ENCODE measurements at regions not wholly inside any gene's neighbourhood (a gene's known extent, or its start where the extent isn't known, plus 50 kb on each side); places are given as distances from the start of the nearest gene placed in this dataset.

DNA sequence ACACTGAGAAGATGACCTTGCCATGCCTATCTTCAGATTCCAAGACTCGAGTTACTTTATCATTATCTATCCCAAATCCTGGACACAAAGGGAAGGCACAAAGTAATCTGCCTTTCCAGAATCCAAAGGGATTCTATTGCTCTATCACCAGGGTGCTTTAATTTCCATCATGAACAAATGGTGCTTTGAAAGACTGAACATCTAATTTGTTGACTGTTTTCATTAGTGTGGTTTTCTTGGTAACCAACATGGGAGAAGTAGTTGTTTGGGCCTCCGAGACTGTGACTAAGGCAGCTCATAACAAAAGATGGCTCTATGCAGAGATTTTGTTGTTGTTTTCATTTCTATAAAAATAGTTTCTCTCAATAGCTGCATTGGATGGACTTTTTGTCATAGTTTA lies 441.0 kb upstream of the SOX9 start:
- no peak overlapping the region for H3K4me2 ChIP-seq (ENCODE audit: low read depth, low read length)
- H3K14ac ChIP-seq (replicated peaks; ENCODE audit: low read depth, low read length) = no peak overlapping the region
- no peak overlapping the region for H3K9ac ChIP-seq (ENCODE audit: low read depth, low read length)
- no CpG with 5 or more reads among the region's 2 CpGs for WGBS, 2 experiments (ENCODE audit: extremely low coverage in 2 of 2, insufficient read length in 1 of 2)
- TF ChIP-seq MAZ (IDR thresholded peaks at IDR 0.05; ENCODE audit: borderline replicate concordance, low read depth, low read length) = no peak
- no peak overlapping the region for H4K91ac ChIP-seq (ENCODE audit: insufficient read depth, low read depth, low read length)
- intact Hi-C loops (cut with micrococcal nuclease) = no loop called here
- H2BK5ac ChIP-seq (ENCODE audit: low read depth, low read length, poor library complexity, severe bottlenecking) = no peak overlapping the region
- DNase-seq (no peak), ATAC-seq (ENCODE audit: low read depth) (no peak)
- no peak overlapping the region for H3K4me3 ChIP-seq (ENCODE audit: insufficient read depth, low read depth, low read length)
- in situ Hi-C loops (cut with MboI; ENCODE audit: low sequenced_read_pairs) = no loop called here
- dilution Hi-C loops (cut with HindIII; ENCODE audit: low sequenced_read_pairs, unreplicated experiment) = no loop called here
- no peak overlapping the region for H2BK120ac ChIP-seq (ENCODE audit: low read depth, low read length)
- no peak overlapping the region for H2AK5ac ChIP-seq (ENCODE audit: low read depth, low read length)
- H3K18ac ChIP-seq (ENCODE audit: low read depth, low read length) = no peak overlapping the region
- no TSS peak for BruUV-seq (replicated peaks)
- no peak overlapping the region for H2AK9ac ChIP-seq (replicated peaks; ENCODE audit: low read depth, low read length, poor library complexity)
- no peaks in the 10 kb centered on the region for H3K36me3 ChIP-seq (ENCODE audit: control insufficient read depth, insufficient read depth, low read length)
- POLR2A ChIA-PET (ENCODE audit: unreplicated experiment) = no interaction called here
- H3K79me1 ChIP-seq (ENCODE audit: low read depth in 1 of 2, low read length in 2 of 2) = no peaks in the 10 kb centered on the region
- no peaks in the 10 kb centered on the region for H3K27me3 ChIP-seq (ENCODE audit: control insufficient read depth, insufficient read depth, low read length)
- no peaks in the 10 kb centered on the region for H3K9me3 ChIP-seq (ENCODE audit: control insufficient read depth, insufficient read depth, low read length)
- no peaks in the 10 kb centered on the region for H3K4me1 ChIP-seq (ENCODE audit: control insufficient read depth, insufficient read depth, low read length)
- no peak overlapping the region for H2BK15ac ChIP-seq (ENCODE audit: low read depth, low read length)
- no peaks in the 10 kb centered on the region for H4K20me1 ChIP-seq (ENCODE audit: insufficient read depth, low read length)
- H3K9me1 ChIP-seq (ENCODE audit: insufficient read depth, low read length) = no peaks in the 10 kb centered on the region
- H3K4ac ChIP-seq (ENCODE audit: low read depth, low read length) = no peak overlapping the region
- H3K23ac ChIP-seq (ENCODE audit: low read depth, low read length) = no peak overlapping the region
- CTCF ChIA-PET = no interaction called here
- H4K5ac ChIP-seq (ENCODE audit: low read depth, low read length) = no peak overlapping the region
- H2AFZ ChIP-seq (replicated peaks; ENCODE audit: low read length, poor library complexity) = no peak overlapping the region
- H2BK20ac ChIP-seq (ENCODE audit: low read depth, low read length) = no peak overlapping the region
- no peak overlapping the region for H4K8ac ChIP-seq (ENCODE audit: low read depth in 2 of 2, low read length in 2 of 2)
- H3K56ac ChIP-seq (ENCODE audit: extremely low read depth, insufficient read depth, low read length) = no peak overlapping the region
- no peak overlapping the region for H3K27ac ChIP-seq (ENCODE audit: insufficient read depth, low read length)

All from IMR-90 (cell line).